Keratinocyte (primary cell): ENCODE measurements at regions not wholly inside any gene's neighbourhood (a gene's known extent, or its start where the extent isn't known, plus 50 kb on each side); places are given as distances from the start of the nearest gene placed in this dataset.

Experiments
- EZH2 ChIP-seq: IDR thresholded peaks from one replicate; pipeline ENCODE4 v1.6.1; 2012; ENCODE audit warnings: inconsistent platforms, mild to moderate bottlenecking, low read length, moderate library complexity
- TF ChIP-seq, protein P1 (sequence below), 3 experiments: IDR thresholded peaks in 1 of 3; conservative IDR thresholded peaks in 1 of 3; optimal IDR thresholded peaks in 1 of 3; 2 replicates in 2 of 3; 3 replicates in 1 of 3; pipeline versions ENCODE3 to v1.5.1; 2011; ENCODE audit warnings: low read length in 3 of 3, mild to moderate bottlenecking in 3 of 3, moderate library complexity in 2 of 3, control low read depth in 1 of 3, inconsistent platforms in 1 of 3; ENCODE audit not compliant: insufficient read depth in 2 of 3; ENCODE audit errors: extremely low read depth in 1 of 3

DNA sequence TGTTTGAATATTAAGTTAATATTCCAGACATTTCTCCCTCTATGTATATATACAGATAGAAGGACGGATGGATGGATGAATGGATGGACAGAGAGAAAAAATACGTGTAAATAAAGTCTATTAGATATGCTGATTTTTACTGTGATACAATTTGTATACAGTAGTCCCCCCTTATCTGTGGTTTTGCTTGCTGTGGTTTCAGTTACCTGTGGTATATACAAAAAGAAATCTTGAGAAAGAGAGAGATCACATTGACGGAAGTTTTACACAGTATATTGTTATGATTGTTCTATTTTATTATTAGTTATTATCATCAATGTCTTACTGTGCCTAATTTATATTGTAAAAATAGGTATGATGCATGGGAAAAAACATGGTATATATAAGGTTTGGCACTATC, 290.2 kb downstream of the UTRN start:
- TF ChIP-seq, protein P1, sequence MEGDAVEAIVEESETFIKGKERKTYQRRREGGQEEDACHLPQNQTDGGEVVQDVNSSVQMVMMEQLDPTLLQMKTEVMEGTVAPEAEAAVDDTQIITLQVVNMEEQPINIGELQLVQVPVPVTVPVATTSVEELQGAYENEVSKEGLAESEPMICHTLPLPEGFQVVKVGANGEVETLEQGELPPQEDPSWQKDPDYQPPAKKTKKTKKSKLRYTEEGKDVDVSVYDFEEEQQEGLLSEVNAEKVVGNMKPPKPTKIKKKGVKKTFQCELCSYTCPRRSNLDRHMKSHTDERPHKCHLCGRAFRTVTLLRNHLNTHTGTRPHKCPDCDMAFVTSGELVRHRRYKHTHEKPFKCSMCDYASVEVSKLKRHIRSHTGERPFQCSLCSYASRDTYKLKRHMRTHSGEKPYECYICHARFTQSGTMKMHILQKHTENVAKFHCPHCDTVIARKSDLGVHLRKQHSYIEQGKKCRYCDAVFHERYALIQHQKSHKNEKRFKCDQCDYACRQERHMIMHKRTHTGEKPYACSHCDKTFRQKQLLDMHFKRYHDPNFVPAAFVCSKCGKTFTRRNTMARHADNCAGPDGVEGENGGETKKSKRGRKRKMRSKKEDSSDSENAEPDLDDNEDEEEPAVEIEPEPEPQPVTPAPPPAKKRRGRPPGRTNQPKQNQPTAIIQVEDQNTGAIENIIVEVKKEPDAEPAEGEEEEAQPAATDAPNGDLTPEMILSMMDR (optimal IDR thresholded peaks at IDR 0.05 in 1 of 3, IDR thresholded peaks at IDR 0.05 in 1 of 3, conservative IDR thresholded peaks at IDR 0.05 in 1 of 3; ENCODE audit: extremely low read depth in 1 of 3, insufficient read depth in 2 of 3, low read length in 3 of 3): no peak
- TF ChIP-seq EZH2: no peak
